Left colon (tissue), 2 donors: ENCODE measurements at regions not wholly inside any gene's neighbourhood (a gene's known extent, or its start where the extent isn't known, plus 50 kb on each side); places are given as distances from the start of the nearest gene placed in this dataset.
"Not testable (repeated sequence)": the region's sequence is repeated elsewhere in the genome, so short reads cannot be mapped to it uniquely, and the experiment has no call there.

Source experiments
- ATAC-seq: fragments of 200-7000 bp; cut with Tn5 transposase; one replicate; pipeline ENCODE4 v1.9.1; 2020; ENCODE audit warnings: mild to moderate bottlenecking, moderate library complexity
- DNase-seq, 2 donors: peaks; one replicate each; pipeline ENCODE4 v3.0.0-alpha.2; 2020
- intact Hi-C, 2 donors: fragments of 100-400 bp; cut with DNase I in 1 of 2; cut with micrococcal nuclease in 1 of 2; formaldehyde crosslinking; loops; one replicate each; pipeline versions ENCODE4 v1.11.2 to v1.14.0; 2022; cut with DNase I, micrococcal nuclease
- donor health status: DM: no; HTN: no; CAD: no.
- donor health status: DM: yes; HTN: yes; CAD: no.

DNA sequence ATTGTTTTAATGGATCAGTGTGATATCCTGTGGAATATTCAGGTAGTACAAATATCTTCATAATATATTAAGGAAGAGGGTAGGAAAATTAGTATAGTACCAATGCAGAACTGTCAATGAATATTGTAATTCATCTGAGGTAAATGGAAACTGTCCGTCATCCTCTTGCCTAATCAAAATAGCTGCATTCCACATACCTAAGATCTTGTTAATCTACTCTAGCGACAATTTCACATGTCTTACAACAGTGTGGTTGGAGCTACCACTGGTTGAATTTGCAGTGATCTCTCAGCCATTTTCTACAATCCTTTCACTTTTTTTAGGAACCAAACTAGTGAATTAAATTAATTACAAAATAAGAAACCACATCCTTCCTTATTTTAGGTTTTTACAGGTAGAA lies 117.5 kb downstream of the PCDH18 start:
- intact Hi-C loops = no loop called here
- no peak for DNase-seq
- no peak for ATAC-seq

DNA sequence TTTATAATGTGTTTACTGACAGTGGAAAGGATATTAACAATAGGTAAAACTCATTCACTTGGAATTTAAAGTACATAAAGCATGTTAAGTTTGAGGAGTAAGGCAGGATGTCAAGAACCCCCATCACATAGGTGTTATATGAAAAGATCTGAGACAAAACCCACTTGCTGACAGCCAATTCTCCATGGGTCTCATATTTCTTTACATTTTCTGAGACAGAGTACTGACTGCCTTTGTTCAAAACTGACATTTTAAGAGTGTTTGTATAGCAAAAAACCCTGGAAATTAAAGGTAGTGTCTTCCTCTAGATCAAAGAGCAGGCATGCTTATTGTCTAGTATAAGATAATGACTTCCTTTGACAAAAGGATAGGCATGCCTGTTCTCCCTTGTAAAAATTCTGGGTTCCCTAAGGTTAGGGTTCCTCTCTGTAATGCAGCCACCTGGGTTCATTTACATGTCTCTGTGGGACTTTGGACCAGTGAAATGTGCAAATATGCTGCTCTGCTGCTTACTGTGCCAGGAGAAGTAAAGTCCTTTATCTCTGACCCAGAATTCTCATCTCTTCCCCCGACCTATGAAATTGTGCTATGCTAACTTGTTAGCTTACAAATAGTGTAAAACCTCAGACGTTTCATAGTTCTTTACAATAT lies 123.6 kb downstream of the PCDH18 start:
- no peak for ATAC-seq
- no peak for DNase-seq
- intact Hi-C loops = no loop called here

DNA sequence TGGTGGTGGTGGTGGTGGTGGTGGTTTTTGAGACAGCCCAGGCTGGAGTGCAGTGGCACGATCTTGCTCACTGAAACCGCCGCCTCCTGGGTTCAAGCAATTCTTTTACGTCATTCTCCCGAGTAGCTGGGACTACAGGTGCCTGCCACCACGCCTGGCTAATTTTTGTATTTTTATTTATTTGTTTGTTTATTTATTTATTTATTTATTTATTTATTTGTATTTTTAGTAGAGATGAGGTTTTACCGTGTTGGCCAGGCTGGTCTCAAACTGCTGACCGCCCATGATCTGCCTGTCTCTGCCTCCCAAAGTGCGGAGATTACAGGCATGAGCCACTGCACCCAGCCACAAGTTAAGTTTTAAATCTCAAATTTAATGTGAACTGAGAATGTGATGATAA lies 126.5 kb downstream of the PCDH18 start:
- ATAC-seq, DNase-seq, intact Hi-C loops: not testable (repeated sequence)

DNA sequence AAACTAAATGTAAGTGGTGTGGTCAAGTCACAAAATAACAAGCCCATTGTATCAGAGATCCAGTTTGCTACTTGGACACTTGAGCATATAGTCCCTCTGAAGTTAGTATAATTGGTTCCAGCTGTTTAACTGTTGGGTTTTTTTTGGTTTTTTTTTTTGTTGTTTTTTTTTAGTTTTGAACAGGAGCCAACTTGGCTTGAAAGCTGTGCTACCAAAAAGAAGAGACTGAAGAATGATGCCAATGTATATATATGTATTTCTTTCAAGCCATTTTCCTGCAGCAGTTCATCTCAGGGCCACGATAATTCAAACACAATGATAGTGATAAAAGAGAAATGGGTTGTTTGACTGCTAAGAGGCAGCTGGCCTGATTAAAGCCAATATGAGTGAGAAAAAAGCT lies 138.3 kb downstream of the PCDH18 start:
- no peak for ATAC-seq
- intact Hi-C loops = no loop called here
- DNase-seq = no peak

DNA sequence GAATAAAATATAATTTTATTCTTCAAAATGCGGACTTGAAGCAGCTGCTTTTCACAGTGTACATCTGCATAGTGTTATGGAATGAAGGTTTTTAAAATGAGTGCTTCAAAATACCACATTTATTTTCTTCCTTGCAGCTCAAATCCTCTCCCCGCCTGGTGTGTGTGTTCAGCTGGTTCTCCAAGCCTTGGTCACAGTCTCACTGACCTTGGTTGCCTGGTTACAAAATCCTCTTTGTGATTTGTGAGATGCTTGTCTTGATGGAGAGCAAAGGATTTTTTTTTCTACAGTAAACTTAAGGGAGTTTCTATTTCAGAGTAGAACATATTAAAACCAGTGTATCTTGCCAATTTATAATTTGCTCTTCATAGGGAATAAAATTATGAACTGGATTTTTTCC lies 139.2 kb downstream of the PCDH18 start:
- ATAC-seq = no peak
- DNase-seq = no peak
- intact Hi-C loops = no loop called here

DNA sequence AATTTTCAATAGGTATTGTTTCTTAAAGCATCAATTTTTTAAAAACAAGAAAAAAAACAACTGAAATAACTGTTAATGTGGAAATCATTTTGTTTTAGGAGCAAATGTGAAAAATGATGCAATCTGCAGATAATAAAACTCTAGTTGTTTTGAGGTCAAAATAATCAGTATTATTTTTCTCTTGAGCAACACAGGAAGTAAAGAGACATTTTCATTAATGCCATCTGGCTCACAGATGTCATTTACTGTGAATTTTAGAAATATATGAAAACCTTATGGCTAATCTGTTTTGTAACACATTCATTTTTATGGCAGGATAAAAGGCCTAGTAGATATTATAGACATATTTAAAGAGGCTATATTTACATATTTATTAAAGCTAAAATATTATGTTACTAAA lies 141.6 kb downstream of the PCDH18 start:
- intact Hi-C loops = no loop called here
- ATAC-seq (no peak), DNase-seq (no peak)

DNA sequence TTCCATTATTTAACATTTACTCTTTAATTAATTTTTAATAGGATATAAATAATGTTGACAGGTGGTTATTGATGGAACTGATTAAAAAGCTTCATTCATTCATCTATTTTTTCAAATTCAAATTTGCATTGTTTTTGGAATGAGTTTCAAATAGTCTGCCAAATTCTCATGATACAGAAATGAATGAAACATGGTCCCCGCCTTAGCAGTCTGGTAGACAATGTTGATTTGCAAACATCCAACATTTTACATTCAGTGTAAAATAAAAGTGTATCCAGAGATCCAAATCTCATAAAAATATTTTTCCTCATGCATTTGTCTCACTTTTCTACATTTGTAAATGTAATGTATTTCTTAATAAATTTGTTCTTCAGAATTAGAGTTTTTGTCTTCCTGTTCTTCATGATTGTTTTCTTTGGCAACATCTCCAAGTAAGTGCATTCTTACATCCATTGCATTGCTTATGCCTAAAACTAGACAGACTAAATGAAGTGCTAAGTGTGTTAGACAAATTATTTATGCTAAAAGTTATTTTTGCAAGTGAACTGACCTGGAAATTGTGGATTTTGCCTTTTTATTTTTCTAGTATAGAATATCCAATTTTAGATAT lies 142.3 kb downstream of the PCDH18 start:
- no peak for DNase-seq
- no peak for ATAC-seq
- intact Hi-C loops = no loop called here

DNA sequence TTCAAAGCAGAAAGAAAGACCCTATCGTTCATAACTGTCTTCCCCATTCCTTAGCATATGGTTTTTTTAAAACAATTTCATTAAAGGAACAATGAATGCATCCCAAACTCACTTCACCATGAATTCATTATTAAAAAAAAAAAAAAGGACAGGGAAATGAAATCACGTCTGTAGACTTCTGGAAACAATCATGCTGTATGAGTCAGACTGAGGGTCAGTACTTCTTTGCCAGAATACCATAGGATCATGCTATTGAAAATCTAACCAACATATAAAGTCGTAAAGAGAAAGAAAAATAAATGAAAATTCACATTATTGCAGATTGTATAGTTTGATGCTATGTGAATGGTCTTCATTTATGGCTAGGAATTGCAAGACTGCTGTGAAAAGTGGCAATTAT lies 144.4 kb downstream of the PCDH18 start:
- no peak for ATAC-seq
- intact Hi-C loops = no loop called here
- DNase-seq = no peak

DNA sequence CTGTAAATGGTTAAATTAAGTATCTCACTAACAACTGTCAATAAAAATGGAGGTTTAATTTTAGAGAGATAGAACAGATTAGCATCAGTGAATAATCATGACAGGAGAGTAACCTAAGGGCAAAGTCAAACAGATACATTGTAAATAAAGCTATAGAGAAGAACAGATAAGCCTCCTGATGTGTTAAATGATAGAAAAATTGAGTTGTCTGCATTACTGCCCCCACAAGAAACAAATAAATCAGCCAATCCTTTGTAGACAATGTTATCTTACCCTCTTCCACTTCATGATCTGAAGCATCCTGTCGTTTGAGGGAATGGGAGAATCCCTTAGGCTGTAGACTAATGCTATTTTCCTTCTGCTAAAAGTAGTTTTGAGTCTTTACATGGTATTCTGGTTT lies 147.8 kb downstream of the PCDH18 start:
- intact Hi-C loops = no loop called here
- no peak for DNase-seq
- no peak for ATAC-seq

DNA sequence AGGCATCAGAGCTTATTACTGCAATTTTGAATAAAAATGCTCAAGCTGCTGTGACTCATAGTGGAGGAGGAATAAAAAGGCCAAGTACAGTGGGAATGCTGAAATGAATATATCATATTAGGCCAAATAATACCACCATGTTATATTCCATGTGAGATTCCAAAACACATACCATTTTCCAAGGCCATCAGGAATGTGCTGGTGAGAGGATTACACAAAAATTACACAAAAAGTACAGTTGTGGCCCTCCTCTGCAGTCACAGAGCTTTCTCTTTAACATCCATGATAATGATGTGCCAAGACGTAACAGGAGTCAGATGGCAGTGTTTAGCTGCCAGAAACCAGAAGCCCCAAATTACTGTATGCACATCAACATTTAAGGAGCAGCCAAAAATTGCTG lies 153.5 kb downstream of the PCDH18 start:
- ATAC-seq = no peak
- no peak for DNase-seq
- intact Hi-C loops = loop anchor here in 1 of 2 donors (10.0 kb wide), 1 partner anchor 146 kb away; no protein-coding TSS in a partner anchor

DNA sequence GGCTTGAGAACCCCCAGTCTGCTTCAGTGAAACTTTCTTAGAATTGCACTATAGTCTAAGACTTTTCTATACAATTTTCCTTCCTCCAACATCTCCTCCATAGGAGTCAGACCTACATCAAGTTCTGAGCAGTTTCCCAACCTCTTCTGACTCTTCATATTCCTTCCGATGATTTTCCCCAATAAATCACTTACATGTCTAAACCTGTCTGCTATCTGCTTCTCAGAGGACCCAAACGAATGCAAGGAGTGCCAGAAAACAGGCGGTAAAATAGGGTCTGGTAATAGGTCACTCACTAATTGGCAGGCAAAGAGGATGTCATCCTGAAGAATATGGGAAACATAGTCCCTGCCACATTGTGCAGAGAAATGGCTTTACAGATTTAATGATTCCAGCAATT lies 153.9 kb downstream of the PCDH18 start:
- ATAC-seq = no peak
- no peak for DNase-seq
- intact Hi-C loops = loop anchor here in 1 of 2 donors (10.0 kb wide), 1 partner anchor 146 kb away; no protein-coding TSS in a partner anchor

DNA sequence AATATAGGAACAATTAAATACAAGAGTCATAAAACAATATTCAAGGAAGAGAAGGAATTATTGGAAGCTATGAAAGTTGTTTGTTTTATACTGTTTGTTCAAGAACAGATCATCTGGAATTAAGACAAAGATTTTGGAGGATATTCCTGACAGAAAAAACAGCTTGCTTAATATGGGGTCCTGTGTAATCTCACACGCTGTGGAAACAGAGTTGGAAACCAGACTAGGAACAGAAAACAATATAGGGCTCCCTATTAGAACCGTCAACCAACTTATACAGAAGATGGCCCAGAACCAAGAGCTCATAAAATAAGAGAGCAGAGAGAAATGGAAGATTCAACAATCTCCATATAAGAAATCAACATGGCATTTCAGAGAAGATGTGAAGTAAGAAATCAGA lies 156.0 kb downstream of the PCDH18 start:
- no peak for DNase-seq
- intact Hi-C loops = loop anchor here in 1 of 2 donors (10.0 kb wide), 1 partner anchor 148 kb away; no protein-coding TSS in a partner anchor
- no peak for ATAC-seq

DNA sequence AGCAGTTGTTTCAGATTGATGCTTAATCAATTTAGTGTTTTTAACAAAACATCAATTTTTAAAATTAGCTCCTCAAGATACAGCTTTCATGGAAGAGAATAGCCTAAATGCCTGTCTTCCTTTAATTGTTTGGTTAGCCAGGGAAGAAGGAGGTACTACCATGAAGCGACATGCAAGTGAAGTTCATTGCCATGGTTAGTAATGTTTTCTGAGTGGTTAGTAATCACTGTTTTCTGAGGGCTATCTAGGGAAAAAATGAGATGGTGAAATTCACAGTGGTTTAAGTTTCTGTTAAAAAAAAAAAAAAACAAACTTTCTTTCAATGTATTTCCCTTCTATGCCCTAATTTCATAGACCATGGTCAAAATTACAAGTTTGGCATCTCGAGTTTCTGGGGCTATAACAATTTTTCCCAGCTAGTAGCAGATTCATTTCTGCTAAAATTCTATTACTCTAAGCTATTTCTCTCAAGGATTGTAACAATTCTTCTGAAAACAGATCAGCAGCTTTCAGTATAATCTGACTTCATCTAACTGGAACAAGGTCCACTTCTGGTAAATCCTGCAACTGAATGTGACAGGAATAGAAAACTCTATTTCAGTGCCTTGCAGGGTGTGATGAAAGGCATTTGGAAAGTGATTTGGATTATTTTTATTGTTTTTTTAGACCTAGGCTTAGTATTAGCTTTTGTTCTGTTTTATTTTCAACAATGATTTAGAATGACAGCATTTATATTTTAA lies 157.0 kb downstream of the PCDH18 start:
- ATAC-seq (no peak), DNase-seq (no peak)
- intact Hi-C loops = loop anchor here in 1 of 2 donors (10.0 kb wide), 1 partner anchor 150 kb away; no protein-coding TSS in a partner anchor

DNA sequence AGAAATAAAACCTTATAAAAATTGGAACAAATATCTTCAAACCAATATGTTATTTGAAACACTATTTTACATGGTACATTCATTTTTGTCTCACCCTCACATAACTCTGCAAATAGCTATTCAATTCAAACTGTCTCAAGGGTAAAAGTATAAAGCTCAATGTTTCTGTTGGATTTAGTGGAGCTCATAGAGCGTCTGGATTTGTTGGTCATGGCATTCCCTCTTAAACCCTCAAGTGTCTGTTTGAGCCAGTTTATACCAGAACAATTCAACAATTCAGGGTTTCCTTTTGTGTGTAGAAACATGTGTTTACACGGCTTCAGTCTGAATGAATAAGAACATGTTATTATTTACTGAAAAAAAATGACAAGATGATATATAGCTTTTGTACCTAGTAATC lies 161.6 kb downstream of the PCDH18 start:
- no peak for DNase-seq
- intact Hi-C loops = loop anchor here in 1 of 2 donors (10.0 kb wide), 1 partner anchor 154 kb away; no protein-coding TSS in a partner anchor
- no peak for ATAC-seq

DNA sequence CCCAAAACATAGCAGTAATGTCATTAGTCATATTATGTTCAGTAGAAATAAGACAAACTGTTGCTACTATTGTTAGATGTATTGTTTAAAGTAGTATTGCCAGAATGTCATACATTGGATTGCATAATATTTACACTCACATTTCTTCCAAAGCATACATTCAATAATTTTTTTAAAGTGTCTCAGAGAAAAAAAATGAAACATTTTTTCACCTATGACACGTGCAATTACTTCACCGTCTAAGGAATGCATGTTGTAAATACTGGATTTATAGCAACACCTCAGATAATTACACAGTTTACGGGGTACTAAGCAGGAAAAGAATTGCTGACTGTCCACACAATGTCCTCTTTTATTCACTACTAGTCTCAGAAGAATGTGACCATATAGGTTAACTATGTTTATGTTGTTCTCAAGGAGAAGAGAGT lies 162.1 kb downstream of the PCDH18 start:
- intact Hi-C loops = loop anchor here in 1 of 2 donors (10.0 kb wide), 1 partner anchor 155 kb away; no protein-coding TSS in a partner anchor
- DNase-seq = no peak

DNA sequence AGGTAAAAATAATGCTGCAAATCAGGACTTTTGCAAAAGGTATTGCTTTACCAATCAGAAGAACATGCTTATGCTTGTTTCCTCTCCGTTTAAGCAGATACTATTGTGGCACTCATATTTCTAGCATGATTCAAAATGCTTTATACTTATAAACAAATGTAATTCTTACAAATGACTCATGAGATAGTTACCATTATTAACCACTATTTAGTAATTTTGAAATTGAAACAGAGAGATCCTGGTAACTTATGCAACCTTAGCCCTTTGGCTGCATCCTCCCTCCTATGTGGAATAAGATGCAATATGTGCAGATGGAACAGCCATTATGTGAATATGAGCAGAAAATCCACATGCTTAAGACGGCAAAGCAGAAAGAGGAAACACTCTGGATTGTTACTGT lies 164.7 kb downstream of the PCDH18 start:
- intact Hi-C loops = no loop called here
- no peak for ATAC-seq
- DNase-seq = no peak

More for the DNA sequence above, 162.1 kb downstream of the PCDH18 start:
- no peak for ATAC-seq

DNA sequence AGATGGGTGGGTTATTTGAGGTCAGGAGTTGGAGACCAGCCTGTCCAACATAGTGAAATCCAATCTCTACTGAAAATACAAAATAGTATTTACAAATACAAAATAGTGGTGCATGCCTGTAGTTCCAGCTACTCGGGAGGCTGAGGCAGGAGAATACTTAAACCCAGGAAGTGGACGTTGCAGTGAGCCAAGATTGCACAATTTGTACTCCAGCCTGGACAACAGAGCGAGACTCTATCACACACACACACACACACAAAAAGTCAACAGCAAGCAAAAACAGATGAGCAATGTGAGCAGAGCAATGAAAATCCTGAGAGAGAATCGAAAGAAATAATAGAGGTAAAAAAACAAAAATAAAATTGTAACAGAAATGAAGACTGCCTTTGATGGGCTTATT lies 168.8 kb downstream of the PCDH18 start:
- intact Hi-C loops = no loop called here
- ATAC-seq = no peak
- no peak for DNase-seq

DNA sequence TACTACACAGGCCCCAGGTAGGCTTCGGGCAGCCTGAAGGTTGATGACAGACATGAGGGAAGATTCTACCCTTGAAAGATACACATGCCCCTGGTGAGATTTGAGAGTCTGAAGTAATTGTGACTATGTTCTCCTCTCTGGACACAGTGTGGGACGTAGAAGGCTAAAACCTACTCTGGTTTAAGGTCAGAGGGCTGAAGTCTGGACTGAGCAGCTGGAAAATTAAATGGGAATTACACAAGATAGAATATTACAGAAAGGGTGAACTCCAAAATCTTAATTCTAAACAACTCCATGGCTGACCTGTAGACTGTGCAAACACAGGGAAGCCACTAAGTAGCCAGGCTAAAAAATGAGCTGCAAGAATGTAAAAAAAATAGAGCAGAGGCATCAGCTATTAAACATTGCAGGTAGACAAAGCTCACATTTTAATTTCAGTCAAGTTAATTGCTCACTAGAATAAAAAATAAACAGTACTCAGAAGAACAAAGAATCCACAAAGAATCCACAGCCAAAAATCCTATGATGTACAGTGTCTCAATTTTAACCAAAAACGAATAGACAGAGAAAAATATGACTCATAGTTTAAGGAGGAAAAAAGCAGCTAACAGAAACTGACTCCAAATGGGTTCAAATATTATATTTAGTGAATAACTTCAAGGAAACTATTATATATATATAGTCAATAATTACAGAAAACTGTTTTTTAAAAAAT lies 170.4 kb downstream of the PCDH18 start:
- DNase-seq (no peak), ATAC-seq (no peak)
- intact Hi-C loops = no loop called here

DNA sequence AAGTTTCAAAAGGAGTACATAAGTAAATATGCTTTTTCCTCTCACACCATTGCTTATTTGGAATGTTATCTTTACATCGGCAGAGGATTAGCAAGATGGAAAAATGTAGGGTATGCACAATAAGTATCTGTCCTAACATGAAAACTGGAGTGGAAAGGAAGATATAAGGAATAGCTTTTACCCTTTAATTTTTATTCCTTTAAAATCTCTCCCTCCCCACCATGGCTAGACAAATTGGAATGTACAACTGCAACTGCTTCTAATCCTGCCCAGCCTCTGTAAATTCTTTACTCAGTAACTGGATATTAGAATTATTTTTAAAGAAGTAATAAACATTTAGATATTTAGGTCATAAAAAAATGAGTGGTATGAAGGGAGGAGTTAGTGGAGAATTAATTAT lies 171.5 kb downstream of the PCDH18 start:
- ATAC-seq (no peak), DNase-seq (no peak)
- intact Hi-C loops = no loop called here
